NCI-H510A (cell line): ENCODE measurements at regions not wholly inside any gene's neighbourhood (a gene's known extent, or its start where the extent isn't known, plus 50 kb on each side); places are given as distances from the start of the nearest gene placed in this dataset.

Source experiments
- DNase-seq: peaks from one replicate; lab custom pipeline; 2025; lab: John Stamatoyannopoulos, UW

DNA sequence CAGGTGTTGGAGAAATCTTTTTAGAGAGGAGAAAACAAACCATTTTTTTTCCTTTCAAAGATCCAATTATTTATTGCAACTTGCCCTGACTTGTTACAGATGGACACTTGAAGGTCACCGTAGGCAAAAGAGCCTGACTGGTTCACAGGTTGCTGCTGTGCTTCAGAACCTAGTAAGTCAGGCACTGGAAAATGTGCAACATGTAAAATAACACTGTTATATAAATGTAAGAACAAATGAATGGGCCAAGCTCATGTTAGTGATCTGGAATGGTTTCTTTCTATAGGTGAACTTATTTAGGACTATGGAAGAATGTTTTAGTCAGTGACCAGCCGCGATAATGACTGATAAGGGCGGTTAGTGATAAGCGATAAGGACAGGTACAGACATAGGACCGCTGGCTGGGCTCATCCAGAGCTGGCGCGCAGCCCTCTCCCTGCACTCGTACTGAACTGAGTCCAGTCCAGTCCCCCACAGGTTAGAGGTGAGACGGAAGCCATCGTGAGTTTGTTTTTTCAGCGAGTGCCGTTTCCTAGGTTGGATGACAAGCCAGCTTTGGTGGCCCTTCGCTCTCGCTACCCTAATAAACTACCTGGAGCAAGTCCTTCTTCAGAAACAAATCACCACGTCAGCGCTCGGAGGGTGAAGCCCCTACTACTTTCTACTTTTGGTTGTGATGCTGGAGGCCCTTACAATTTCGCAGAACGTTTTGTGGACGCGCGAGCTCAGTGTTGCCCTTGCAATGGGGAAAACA is 94.4 kb upstream of the PRDM1 start:
- no peak for DNase-seq

DNA sequence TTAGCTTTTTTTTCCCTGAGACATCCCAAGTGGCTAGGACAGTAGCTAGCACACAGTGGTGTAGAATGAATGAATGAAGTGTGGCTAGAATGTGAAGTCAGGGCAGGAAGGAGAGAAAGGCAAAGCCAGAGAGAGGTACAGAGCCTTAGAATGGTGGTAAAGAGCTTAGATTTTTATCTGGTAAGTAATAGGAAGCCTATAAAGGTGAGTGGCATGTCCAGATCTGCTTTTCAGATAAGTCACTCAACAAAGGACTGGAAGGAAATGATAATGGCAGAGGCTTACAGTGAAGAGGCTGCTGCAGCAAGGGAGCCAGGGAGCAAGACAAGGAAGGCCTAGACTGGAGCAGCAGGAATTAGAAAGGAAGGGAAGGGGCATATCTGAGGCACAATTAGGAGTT is 96.0 kb upstream of the PRDM1 start:
- no peak for DNase-seq

- no peak for DNase-seq
Observed at GRCh38 chr6:105988812-105989577, 97.1 kb upstream of the PRDM1 start.

GRCh38 chr6:105988321-105988720 is 97.8 kb upstream of the PRDM1 start:
- DNase-seq = no peak

DNA sequence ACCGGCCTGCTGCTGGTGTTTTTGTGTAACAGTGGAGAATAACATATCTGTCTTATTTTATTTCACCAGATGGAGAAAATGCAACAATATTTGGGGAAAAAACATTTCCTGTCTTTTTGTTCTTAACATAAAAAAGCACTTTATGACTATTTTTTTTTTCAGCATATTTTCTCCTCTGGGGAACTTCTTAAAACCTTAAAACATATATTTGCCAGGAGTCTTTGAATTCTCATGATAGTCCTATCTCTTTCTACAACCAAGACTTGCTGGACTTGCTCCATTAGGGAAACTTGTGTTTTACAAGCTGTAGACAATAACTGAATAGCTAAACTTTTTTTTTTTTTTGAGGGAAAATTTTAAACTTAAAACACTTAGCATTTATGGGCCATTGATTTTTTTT is 98.6 kb upstream of the PRDM1 start:
- DNase-seq = no peak

DNA sequence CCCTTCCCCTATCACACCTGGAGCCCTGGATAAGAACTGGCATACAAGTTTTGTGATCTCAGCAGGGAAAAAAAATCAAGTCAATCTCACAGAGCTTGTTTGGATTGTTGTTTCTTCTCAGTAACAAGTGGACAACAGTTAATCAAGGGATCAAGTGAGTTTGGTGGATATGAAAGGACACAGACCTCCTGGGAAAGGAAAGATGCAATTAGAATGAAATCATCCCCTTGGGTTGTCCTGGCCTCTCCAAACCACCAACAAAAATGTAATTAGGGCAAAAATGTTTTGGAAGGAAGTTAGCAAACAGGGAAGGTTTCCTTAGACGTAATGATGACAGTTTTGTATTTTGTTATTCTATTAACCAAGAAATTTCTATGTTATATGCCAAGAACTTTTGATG is 99.1 kb upstream of the PRDM1 start:
- DNase-seq = no peak

DNA sequence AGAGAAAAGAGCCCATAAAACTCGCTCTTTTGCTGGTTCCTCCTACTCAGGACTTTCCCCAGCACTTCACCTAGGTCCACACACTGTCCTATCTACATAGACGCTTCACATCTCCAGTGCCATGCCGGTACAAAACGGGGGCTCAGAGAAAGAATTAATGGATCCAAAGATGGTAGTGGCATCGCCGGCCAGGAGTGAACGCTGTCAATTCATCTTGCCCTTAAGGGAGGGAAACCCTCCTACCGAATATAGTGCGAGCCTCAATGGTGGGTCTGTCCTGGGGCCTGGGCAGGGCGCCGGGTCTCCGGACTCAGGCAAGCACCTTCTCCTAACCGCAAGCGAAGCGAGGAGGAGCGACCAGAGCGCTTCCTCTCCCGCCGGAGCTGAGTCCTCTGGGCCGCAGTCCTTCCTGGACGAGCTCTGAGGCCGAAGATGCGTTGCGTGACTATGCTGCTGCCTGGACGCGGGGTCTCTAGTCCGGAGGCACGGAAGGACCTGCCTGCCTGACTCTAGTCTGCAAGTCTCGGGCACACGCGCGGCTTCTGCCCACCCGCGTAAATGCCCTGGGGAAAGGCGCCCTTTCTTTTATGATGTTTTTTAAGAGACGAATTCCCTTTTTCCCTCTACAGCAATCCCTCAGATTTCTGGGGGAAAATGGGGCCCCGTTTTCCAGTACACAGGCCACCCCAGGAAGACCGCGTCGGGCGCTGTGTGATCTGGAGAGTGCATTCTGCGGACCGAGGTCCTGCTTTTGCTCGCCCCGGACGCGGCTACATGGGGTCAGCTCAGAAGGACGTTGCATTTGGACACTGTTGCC is 100.1 kb upstream of the PRDM1 start:
- no peak for DNase-seq

DNA sequence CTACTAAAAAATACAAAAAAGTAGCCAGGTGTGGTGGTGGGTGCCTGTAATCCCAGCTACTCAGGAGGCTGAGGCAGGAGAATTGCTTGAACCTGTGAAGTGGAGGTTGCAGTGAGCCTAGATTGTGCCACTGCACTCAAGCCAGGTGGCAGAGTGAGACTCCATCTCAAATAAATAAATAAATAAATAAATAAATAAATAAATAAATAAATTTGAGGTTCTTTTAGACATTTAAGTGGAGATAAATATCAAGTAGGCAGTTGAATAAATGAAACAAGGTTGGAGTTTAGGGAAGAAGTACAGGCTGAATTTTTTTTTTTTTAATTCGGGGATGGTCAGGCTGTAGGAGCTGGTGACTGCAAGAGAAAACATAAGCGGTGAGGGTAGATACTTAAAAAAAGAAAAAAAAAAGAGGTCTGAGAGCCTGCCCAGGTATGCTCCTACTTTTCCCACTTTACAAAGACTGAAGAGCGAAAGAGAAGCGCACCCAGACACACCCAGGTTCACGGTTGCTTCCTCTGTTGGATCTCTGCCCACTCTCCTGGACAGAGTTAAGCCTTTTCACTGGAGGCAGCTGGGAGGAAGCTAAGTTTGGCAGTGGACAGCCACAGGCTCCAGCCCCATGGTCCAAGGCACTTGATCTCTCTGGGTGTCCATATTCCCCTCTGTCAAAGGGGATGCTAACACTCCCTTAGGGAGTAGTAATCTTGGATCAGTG is 100.9 kb upstream of the PRDM1 start:
- DNase-seq = no peak

GRCh38 chr6:105983763-105984162 is 102.4 kb upstream of the PRDM1 start:
- no peak for DNase-seq

- no peak for DNase-seq
Observed at GRCh38 chr6:105982761-105983540, 103.2 kb upstream of the PRDM1 start.

DNA sequence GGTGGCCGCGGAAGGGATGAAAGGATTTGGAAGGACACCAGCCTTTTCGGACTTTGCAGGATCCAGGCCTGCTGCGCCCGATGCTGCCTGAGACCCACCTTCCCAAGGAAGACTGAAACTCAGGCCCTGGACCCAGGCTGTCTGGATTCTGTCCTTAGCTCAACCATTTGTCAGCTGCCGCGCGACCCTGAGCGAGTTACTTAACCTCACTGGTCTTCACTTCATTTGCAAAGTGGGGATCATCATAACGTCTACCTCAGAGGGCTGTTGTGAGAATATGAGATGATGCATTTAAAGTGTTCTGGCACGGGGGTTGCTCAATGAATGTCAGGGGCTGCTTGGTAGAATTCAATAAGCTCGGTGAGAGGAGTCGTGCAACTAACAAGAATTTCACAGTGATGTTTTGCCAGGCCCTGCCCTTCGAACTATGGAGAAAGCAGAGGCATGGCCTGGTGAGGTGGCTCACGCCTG is 104.2 kb upstream of the PRDM1 start:
- DNase-seq = no peak

- no peak for DNase-seq
Observed at GRCh38 chr6:105981002-105981887, 104.9 kb upstream of the PRDM1 start.

DNA sequence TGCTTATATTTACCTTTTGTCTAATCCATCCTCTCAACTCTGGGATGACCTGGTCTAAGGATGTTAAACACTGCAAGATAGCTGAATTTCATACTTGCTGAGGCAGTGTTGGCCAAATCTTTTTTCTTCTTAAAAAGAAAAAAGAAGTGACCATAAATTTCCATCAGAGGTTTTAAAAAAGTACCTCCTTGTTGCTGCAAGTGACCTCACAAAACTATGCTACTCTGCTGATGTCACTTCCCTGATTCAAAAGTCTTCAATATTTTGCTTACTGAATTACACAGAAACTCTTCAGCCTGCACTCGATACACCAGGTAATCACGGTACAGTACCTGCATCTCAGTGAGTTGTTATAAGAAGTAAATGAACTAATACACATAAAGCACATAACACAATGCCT is 107.2 kb upstream of the PRDM1 start:
- no peak for DNase-seq

GRCh38 chr6:105977934-105978504 is 108.1 kb upstream of the PRDM1 start:
- DNase-seq = no peak

DNA sequence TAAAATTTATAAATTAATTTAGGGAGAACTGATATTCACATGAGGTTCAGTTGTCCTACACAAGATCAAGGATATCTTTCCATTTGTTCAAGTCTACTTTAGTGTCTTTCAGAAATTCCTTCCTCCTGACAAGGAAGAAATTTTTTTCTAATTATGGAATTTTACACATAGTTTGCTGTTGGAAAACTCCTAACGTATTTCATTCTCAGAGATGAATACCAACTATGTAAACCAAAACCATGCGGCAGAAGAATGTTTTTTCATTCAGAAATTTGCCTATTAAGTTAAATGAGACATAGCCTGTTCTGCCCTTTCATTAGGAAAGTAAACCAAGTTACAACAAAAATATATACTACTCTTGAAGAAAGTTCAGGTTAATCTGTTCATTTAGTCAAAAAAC is 111.2 kb upstream of the PRDM1 start:
- no peak for DNase-seq

DNA sequence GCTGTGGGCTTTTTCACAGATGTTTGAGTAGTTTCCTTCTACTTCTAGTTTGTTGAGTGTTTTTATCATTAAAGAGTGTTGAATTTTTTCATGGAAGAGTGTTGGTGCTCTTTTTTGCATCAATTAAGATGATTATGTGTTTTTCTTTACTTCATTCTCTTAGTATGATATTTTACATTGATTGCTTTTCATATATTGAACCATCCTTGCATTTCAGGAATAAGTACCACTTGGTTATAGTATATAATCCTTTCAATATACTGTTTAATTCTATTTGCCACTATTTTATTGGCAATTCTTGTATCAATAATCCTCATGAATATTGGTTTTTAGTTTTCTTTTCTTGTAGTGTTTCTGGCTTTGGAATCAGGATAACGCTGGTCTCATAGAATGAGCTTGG is 113.7 kb upstream of the PRDM1 start:
- no peak for DNase-seq

GRCh38 chr6:105968603-105969333 is 117.4 kb upstream of the PRDM1 start:
- no peak for DNase-seq

- DNase-seq = no peak
Observed at GRCh38 chr6:105967917-105968602, 118.1 kb upstream of the PRDM1 start.
